CD4-positive, alpha-beta T cell treated with Interferon gamma for 1 hour (primary cell): ENCODE measurements at regions not wholly inside any gene's neighbourhood (a gene's known extent, or its start where the extent isn't known, plus 50 kb on each side); places are given as distances from the start of the nearest gene placed in this dataset.

Experiments
- DNase-seq: peaks from one replicate; pipeline ENCODE4 v3.0.0-alpha.2; 2020

DNA sequence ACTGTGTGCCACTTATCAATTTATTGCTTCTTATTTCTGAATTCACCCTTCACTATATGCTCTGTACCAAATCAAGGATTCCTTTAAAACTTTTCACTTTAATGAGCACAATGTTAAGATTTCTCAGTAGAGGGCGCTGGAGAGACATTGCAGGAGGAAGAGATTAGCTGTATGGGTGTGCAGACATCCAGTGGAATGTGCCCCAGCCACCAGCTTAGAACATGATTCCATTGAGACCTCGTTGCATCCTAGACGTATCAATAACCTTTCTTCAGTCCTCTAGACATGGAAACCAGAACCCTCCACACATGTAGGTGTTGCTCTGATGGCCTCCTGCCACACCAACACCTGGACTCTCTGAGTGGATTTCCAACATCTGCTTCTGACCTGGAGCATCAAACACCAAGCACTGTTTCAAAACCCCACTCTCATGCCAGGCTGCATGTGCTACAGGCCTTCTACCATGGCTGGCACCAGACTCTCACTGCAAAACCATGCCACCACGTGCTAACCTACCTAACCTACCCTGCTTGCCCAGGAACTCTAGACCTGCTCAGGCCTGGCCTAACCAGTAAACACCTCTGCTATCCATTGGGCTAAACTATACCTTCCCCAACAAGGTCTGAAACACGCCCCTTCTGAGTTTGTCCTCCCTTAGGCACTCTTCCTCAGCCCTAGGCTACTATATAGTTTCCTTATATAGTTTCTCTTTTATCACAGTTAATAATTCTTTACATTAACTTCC, 633.2 kb upstream of the PKDCC start:
- DNase-seq: no peak

DNA sequence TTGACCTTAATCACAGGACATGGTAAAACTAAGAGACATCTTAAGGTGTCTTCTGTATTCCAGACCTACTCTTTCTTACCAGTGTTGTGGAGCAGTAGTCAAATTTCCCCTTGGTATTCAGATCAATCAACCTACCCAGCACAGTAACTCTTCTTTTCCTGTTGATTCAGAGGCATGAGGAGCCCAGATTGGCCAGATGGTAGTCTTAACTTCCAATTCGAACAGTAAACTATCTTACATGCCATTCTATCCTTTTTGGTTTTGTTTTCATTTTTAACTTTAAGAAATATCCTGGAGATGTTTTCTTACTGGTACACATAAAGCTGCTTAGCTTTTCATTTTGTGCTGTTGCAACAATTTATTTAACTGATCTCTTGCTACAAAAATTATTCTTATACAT, 630.3 kb upstream of the PKDCC start:
- no peak for DNase-seq

DNA sequence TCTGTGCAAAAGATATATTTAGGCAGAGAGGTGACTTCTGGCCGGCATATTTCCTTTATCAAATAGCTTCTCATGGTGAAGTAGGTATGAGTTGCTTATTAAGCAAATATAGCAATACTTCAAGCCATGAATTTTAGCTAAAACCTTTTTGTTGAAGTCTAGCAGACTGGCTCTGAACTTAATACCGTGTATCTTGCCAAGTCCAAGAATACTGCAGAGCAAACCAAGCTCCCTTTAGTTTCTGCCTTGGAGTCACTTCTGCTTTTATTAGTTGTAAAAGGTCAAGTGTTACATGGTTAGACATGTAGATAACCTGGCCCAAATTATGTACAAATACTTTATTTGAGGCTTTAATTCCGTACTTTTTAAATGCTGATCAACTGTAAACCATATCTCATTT, 627.6 kb upstream of the PKDCC start:
- no peak for DNase-seq

GRCh38 chr2:41420872-41421271, 626.9 kb upstream of the PKDCC start:
- DNase-seq: no peak

DNA sequence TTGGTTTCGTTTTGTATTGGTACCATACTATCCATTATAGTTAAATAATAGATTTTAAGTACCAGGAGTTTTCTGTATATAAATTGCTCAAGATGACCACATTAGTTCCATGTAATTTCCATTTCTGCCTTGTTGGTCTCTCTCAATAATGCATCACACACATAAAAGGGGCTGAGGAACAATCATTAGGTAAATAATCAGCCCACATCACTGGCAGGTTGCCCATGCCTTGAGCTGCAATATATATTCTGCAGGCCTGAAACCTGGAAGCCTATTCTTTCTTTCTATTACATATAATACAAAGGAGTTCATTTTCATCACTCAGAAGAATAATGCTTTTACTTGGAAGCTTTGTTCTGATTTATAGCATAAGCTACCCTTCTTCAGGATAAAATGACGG, 616.1 kb upstream of the PKDCC start:
- DNase-seq: no peak

- DNase-seq: no peak
Observed at GRCh38 chr2:41432459-41432858, 615.4 kb upstream of the PKDCC start.

DNA sequence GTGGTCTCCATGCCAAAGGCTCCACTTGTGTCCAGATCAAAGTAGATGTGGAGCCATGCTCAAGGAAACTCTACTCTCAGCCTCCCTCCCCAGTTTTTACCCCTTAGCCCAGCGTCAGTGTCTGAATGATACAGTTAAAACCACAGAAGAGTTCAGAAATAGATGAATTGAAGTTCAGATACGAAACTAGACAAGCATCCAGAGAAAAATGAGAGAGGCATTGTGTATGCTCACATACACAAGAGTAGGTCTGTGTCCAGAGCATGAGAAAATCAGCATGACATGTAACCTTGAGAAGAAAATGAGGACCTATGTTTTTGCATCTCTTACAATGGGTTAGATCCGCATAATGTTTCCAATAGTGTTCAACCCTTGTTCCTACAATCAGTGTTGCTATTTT, 612.8 kb upstream of the PKDCC start:
- no peak for DNase-seq

- DNase-seq: no peak
Observed at GRCh38 chr2:41441958-41442357, 605.9 kb upstream of the PKDCC start.

DNA sequence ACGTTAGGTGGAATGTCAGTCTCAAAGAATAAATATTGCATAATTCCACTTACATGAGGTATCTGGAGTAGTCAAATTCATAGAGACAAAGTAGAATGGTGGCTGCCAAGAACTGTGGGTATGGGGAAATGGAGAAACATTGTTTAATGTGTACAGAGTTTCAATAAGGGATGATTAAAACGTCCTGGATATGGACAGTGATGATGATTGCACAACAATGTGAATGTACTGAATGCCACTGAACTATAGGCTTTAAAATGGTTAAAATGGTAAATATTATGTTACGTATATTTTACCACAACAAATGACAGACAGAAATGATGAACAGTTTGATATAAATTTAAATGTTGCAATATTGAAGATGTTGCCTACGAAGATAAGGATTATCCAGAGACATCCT, 602.0 kb upstream of the PKDCC start:
- DNase-seq: no peak

DNA sequence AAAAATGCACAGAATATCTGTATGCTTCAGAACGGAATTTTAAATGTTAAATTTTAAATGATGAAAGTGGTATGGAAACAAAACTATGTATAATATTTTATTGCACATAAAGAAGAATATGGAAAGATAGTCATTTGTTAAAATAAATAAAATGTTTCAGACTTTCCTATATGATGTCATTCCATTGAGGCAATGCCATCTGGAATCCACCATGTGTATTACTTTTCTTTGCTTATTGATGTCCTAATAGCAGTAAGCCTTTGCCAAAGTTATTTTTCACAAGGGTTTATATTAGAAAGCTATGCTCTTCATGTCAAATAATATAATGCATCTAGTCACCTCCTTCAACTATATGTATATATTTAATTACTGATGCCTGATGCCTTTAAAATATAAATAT, 601.6 kb upstream of the PKDCC start:
- DNase-seq: no peak

GRCh38 chr2:41448221-41448620, 599.6 kb upstream of the PKDCC start:
- no peak for DNase-seq

- no peak for DNase-seq
Observed at GRCh38 chr2:41457026-41457425, 590.8 kb upstream of the PKDCC start.

DNA sequence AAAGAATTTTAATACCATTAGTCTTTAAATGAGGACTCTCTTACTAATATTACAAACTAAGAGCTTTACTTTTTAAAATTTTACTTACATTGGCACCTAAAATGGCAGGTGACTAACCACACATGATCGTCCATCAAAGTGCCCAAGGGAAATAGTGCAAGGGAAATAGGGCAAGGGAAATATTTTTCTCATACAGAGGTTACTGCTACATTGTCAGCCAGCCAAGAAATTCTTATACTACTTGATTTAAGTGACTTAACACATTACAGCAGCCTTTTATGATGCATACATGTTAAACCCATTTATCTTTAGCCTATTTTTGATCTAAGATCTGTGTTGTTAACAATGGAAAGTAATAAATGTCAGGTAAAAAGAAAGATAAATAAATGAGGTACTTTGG, 587.2 kb upstream of the PKDCC start:
- no peak for DNase-seq

DNA sequence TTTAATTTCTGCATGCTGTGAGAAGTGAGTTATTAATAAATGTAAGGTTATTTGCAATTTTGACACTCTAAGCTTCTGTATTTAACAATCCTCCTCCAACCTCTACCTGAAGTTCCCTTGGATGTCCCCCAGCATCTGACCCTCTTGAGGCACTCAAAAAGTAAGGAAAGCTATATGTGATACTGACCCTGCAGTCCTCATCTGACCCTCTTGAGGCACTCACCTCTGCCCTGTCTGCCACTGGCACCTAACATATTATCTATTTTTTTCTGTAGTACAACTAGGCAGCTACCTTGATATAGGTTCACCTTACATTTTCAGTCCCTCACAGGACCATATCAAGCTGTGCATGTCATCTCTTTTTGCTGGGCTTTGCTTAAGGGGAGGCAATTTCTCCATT, 583.4 kb upstream of the PKDCC start:
- no peak for DNase-seq

DNA sequence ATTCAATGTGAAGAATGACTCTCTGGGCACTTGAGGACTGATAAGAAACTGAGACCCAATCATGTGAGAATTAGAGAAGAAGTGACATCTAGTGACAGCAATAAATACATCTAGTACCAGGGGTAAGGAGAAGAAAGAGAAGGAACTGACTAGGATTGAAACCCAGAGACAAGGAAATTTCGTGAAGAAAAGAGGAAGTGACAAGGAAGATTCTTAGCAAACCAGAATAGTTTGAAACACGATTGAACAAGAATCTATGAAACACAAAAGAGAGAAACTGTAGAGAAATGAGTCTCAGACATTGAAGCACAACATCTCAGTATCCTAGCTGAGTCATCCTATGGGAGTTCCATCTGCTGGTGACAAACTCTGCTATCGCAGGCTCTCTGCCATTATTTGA, 571.9 kb upstream of the PKDCC start:
- DNase-seq: no peak

GRCh38 chr2:41482659-41483058, 565.2 kb upstream of the PKDCC start:
- no peak for DNase-seq

- no peak for DNase-seq
Observed at GRCh38 chr2:41483226-41483625, 564.6 kb upstream of the PKDCC start.

GRCh38 chr2:41483982-41484857, 563.6 kb upstream of the PKDCC start:
- DNase-seq: no peak

DNA sequence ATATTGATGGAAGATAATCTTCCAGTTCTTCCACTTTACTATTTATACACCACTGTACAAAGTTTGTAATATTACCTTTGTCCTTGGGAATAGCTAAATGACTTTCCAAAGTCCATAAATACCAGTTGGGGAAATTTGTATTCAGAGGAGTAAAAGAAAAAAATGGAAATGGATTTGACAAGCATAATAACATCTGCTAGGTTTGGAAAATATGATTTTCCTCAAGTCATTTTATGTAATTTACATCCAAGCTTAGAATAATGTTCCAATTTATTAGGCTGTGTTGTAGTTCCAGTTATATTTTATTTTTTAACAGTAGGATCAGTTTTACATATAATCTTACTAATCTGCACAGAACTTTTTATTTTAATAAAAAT, 563.0 kb upstream of the PKDCC start:
- no peak for DNase-seq

DNA sequence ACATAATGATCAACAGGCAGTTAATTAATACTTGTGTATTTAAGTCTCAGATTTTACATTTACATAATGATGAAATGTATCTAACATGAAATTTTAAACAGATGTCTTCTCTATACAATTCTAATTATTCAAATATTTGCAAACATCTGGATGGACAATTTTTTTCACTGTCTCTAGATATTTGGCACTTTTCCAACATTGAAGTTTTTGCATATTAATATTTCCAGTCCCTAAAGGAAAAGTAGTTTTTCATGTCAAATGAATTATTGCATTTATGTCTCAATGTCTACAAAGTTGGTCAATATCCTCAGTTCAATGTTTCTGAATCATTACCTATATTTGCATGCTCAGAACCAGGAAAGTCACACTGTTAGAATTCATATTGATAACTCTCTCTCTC, 560.9 kb upstream of the PKDCC start:
- no peak for DNase-seq

DNA sequence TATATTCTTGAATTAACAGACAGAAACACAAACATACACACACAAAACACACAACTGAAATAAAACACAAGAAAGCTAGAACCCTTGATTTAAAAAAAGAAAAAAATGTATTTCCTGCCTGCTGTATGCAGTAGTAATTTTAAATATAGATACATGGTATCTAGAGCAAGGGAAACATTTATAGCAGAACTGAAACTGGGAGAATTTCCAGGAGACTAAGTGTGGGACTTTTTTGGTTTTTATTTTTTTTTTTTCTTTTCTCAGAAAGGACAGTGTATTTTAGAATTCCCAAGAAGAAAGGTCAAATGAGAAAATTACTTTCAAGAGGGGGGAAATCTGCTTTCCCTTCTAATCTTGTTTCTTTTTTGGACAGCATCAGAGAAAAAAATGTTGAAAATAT, 558.9 kb upstream of the PKDCC start:
- DNase-seq: no peak

DNA sequence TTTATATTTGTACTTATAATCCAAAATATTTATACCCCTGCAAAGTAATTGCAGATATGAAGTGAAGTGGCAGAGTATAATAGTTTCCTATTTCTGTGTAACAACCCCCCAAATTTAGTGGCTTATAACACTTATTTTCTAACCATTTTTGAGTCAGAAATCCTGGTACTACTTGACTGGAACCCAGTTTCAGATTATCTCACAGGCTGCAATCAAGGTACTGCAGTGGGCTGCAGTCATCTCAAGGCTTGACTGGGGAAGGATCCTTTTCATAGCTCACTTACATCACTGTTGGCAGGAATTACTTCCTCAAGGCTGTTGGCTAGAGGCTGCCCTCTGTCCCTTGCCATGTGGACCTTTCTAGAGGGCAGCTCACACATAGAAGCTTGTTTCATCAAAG, 558.2 kb upstream of the PKDCC start:
- DNase-seq: no peak

DNA sequence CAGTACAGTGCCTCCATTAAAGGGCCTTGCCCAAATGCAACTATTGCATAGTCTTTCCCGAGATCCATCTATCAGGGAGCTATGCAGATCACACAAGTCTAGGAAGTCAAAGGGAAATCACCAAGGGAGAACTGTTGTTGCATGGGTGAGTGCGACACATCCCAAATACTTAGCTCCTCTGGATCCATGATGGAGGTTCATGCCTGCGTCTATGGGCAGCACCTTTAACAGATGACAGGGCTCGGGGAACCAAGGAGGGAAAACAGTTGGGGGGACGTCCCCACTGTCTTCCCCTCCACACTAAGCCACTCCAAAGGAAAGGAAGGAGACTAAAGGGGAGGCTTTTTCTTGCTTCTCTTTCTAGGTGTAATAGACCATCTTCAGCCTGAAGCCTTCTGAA, 552.8 kb upstream of the PKDCC start:
- DNase-seq: no peak

DNA sequence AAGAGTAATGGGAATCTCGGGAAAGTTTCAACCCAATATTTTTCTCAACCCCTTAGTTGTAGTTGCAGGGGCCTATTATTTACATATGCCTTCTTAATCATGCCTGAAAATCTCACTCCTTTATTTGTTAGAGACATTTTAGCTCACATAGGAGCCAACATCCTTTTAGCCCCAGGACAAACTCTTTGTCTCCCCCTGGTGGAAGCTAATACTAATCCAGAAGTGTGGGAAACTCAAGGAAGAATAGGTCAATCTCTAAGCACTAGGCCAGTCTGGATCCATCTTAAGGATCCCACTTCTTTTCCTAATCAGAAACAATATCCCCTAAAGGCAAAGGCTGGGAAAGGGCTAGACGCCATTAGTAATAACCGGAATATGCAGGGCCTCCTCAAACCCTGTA, 550.9 kb upstream of the PKDCC start:
- no peak for DNase-seq

- DNase-seq: no peak
Observed at GRCh38 chr2:41498781-41499180, 549.0 kb upstream of the PKDCC start.
